ENCODE measurements at regions not wholly inside any gene's neighbourhood (a gene's known extent, or its start where the extent isn't known, plus 50 kb on each side); places are given as distances from the start of the nearest gene placed in this dataset.

GRCh38 chr13:99027661-99028425, 50.0 kb upstream of the DOCK9 start:
- no peak for DNase-seq

- DNase-seq, result no peak
Observed at GRCh38 chr13:99028890-99029289, 51.0 kb upstream of the DOCK9 start.

GRCh38 chr13:99029576-99029975, 51.7 kb upstream of the DOCK9 start:
- no peak for DNase-seq

GRCh38 chr13:99030326-99030725, 52.5 kb upstream of the DOCK9 start:
- DNase-seq, result no peak

DNA sequence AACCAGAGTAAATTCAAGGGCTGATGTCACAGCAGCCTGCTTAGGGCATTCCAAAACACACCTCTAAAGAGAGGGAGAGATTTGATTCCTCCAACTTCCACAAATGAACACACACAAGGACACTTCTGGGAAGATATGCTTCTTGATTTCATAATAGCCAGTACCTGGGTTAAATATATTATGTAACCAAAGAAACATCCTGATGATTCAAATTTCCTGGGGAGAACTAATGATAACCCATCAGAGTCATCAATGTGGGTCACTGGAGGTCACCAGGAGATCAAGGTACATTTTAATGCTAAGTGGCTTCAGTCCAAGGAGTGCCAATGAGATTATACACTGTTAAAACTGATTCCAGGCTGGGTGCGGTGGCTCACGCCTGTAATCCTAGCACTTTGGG, 54.0 kb upstream of the DOCK9 start:
- DNase-seq, result no peak

GRCh38 chr13:99033814-99034213, 56.0 kb upstream of the DOCK9 start:
- peak; percentile 8 for DNase-seq

DNA sequence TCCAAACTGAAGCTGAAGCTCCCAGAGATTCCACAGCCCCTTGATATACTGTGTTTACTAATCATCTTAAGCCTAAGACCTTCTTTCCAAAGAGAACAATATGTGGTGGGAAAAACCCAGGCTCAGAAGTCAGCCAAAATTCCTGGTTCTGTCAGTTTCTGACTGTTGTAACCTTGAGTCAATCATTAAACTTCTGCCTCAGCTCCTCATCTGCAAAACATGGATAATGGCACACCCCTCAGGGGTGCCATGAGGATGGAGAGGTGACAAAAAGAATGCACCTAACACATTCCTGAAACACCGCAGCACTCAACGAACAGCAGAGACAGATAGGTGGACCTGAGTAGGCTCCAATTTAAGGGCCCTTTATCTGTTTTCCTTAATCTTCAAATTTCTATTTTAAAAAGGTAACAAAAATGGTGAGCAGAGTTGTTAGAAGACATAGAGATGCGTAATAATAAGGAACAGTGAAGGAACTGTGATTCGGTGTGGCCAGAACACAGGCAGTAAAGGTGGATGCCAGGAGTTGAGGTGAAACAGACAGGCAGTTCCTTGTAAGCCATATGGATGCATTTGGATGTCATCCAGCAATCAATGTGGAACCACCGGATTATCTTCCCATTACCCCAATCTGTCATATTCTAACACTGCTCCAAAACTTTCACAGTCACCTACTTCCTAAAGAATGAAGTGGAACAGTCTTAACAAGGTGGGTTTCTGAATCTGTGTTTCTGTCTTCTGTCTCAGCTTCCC, 56.6 kb upstream of the DOCK9 start:
- no peak for DNase-seq

DNA sequence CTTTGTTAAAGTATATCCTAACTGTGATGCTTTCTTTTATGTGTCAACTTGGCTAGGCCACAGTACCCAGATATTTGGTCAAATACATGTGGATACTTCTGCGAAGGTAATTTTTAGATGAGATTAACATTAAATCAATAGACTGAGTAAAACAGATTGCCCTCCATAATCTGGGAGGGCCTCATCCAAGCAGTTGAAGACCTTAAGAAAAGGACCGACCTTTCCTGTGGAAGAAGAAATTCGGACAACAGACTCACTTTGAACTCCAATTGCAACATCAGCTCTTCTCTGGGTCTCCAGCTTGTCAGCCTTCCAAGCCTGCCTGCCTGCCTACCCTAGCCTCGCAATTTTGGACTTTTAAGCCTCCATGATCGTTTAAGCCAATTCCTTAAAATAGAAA, 57.9 kb upstream of the DOCK9 start:
- no peak for DNase-seq

- no peak for DNase-seq
Observed at GRCh38 chr13:99037756-99038155, 59.9 kb upstream of the DOCK9 start.

GRCh38 chr13:99039718-99040280, 61.9 kb upstream of the DOCK9 start:
- DNase-seq, result no peak

- peak; percentile 17 for DNase-seq
Observed at GRCh38 chr13:99040536-99041131, 62.8 kb upstream of the DOCK9 start.

DNA sequence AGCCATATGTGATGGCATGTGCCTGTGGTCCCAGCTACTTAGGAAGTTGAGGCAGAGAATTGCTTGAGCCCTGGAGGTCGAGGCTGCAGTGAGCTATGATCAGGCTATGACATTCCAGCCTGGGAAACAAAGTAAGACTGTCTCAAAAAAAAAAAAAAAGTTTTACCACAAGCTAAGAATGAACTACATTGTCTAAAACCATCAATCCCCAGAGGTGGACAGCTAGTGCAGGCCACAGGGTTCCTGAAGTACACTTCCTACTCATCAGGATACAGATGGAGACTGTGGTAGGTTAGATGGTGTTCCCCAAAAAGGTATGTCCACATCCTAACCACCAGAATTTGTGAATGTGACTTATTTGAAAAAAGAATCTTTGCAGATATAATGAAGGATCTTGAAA, 63.5 kb upstream of the DOCK9 start:
- no peak for DNase-seq

DNA sequence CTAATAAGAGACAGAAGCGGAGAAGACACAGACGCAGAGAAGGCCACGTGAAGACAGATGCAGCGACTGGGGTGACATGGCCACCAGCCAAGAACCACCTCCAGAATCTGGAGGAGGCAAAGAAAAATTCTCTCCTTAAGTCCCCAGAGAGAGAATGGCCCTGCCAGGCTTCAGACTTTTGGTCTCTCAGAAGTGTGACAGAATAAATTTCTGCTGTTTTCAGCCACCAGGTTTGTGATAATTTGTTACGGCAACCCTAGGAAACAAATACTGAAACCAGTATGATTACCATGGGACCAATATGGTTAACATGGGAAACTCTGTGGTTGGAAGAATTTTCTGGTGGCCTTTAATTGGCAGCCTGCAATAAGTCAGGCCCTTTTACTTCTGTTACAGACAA, 63.9 kb upstream of the DOCK9 start:
- DNase-seq, result no peak

DNA sequence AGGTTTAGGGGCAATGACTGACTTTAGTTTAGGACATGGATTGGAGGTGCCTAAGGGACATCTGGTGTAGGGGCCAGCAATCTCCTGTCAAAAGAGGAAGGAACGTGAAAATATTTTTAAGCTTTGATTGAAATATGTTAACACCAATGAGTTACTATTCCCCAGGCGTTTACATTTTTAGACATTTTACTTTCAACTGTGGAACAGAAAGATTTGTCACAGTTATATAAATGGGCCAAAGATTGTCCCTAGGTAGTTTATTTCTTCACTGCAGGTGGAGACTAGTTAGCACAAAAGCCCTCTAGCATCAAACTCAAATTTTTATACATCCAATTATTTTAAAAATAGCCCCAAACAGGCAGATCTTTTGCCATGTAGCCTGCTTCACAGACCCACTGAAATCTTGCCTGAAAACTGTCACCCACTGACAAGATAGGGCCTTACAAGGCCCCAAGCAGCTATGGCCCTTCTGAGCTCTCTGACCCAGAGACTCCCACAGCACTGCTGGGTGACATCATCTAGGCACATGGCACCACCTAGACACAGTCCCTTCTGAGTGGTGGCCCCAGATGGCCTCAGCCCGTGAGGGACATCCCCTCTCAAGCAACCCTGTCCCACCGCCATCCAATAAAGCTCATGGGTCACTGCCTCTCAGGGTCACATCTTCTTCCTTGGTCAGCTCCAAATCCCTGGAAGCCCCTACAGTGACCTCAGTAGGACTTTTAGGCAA, 64.8 kb upstream of the DOCK9 start:
- no peak for DNase-seq

- no peak for DNase-seq
Observed at GRCh38 chr13:99043831-99044231, 66.0 kb upstream of the DOCK9 start.

- no peak for DNase-seq
Observed at GRCh38 chr13:99044764-99045163, 66.9 kb upstream of the DOCK9 start.

DNA sequence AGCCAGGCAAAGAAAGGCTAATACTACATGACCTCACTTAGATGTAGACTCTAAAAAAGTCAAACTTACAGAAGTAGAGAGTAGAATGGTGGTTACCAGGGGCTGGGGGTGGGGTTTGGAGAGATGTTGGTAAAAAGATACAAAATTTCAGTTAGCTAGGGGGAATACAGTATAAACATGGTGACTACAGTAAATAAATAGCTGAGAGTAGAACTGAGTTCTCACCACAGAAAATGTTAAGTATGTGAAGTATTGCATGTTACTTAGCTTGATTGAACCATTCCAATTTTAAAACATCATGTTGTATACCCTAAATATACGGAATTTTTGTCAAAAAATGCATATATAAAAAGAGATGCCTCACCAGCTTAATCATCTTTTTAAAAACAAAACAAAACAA, 67.5 kb upstream of the DOCK9 start:
- no peak for DNase-seq

- no peak for DNase-seq
Observed at GRCh38 chr13:99046851-99047250, 69.0 kb upstream of the DOCK9 start.

GRCh38 chr13:99050983-99051488, 73.2 kb upstream of the DOCK9 start:
- DNase-seq, result no peak

- no peak for DNase-seq
Observed at GRCh38 chr13:99051768-99052455, 74.0 kb upstream of the DOCK9 start.

- no peak for DNase-seq
Observed at GRCh38 chr13:99053636-99054233, 75.9 kb upstream of the DOCK9 start.

- no peak for DNase-seq
Observed at GRCh38 chr13:99055281-99055680, 77.4 kb upstream of the DOCK9 start.

Measured in NCI-H345 (cell line).